NCI-H345 treated with DMSO at 0.1 percent for 48 hours (cell line): ENCODE measurements at regions not wholly inside any gene's neighbourhood (a gene's known extent, or its start where the extent isn't known, plus 50 kb on each side); places are given as distances from the start of the nearest gene placed in this dataset.

Source experiments
- DNase-seq: peaks from one replicate; lab custom pipeline; 2025; ENCODE audit not compliant: unreplicated experiment; lab: John Stamatoyannopoulos, UW

- DNase-seq = no peak
Observed at GRCh38 chr1:37127254-37127748, 93.0 kb upstream of the GRIK3 start.

GRCh38 chr1:37128091-37128490, 93.8 kb upstream of the GRIK3 start:
- no peak for DNase-seq

- no peak for DNase-seq
Observed at GRCh38 chr1:37130221-37130948, 96.1 kb upstream of the GRIK3 start.

GRCh38 chr1:37131281-37131680, 97.0 kb upstream of the GRIK3 start:
- no peak for DNase-seq

- DNase-seq = no peak
Observed at GRCh38 chr1:37133276-37134145, 99.2 kb upstream of the GRIK3 start.

- DNase-seq = no peak
Observed at GRCh38 chr1:37134599-37134998, 100.3 kb upstream of the GRIK3 start.

GRCh38 chr1:37135032-37135431, 100.7 kb upstream of the GRIK3 start:
- no peak for DNase-seq

GRCh38 chr1:37137014-37137413, 102.7 kb upstream of the GRIK3 start:
- DNase-seq = no peak

- DNase-seq = no peak
Observed at GRCh38 chr1:37137601-37138000, 103.3 kb upstream of the GRIK3 start.

GRCh38 chr1:37143800-37144199, 109.5 kb upstream of the GRIK3 start:
- DNase-seq = no peak

GRCh38 chr1:37146071-37146470, 111.8 kb upstream of the GRIK3 start:
- DNase-seq = no peak

GRCh38 chr1:37147392-37147831, 113.1 kb upstream of the GRIK3 start:
- no peak for DNase-seq

- no peak for DNase-seq
Observed at GRCh38 chr1:37147906-37148305, 113.6 kb upstream of the GRIK3 start.

- no peak for DNase-seq
Observed at GRCh38 chr1:37148663-37149062, 114.3 kb upstream of the GRIK3 start.

GRCh38 chr1:37149296-37149695, 115.0 kb upstream of the GRIK3 start:
- DNase-seq = no peak

GRCh38 chr1:37150986-37151385, 116.7 kb upstream of the GRIK3 start:
- DNase-seq = no peak

GRCh38 chr1:37151789-37152188, 117.5 kb upstream of the GRIK3 start:
- no peak for DNase-seq

GRCh38 chr1:37152491-37152890, 118.2 kb upstream of the GRIK3 start:
- DNase-seq = no peak

- no peak for DNase-seq
Observed at GRCh38 chr1:37153116-37154100, 119.1 kb upstream of the GRIK3 start.

GRCh38 chr1:37156646-37157045, 122.3 kb upstream of the GRIK3 start:
- DNase-seq = no peak

- no peak for DNase-seq
Observed at GRCh38 chr1:37157634-37158033, 123.3 kb upstream of the GRIK3 start.
